Activated CD4-positive, alpha-beta T cell treated with anti-CD3 and anti-CD28 coated beads, Interleukin-2, Interleukin-4, amounts not matched to agents 100 ng/mL and 50 ng/mL, durations not matched to agents 16 hours and 8 hours (primary cell): ENCODE measurements at regions not wholly inside any gene's neighbourhood (a gene's known extent, or its start where the extent isn't known, plus 50 kb on each side); places are given as distances from the start of the nearest gene placed in this dataset.
"Not testable (repeated sequence)": the region's sequence is repeated elsewhere in the genome, so short reads cannot be mapped to it uniquely, and the experiment has no call there.

Experiments
- DNase-seq: peaks from one replicate; pipeline ENCODE4 v3.0.0-alpha.2; 2020; ENCODE audit warnings: low spot score

DNA sequence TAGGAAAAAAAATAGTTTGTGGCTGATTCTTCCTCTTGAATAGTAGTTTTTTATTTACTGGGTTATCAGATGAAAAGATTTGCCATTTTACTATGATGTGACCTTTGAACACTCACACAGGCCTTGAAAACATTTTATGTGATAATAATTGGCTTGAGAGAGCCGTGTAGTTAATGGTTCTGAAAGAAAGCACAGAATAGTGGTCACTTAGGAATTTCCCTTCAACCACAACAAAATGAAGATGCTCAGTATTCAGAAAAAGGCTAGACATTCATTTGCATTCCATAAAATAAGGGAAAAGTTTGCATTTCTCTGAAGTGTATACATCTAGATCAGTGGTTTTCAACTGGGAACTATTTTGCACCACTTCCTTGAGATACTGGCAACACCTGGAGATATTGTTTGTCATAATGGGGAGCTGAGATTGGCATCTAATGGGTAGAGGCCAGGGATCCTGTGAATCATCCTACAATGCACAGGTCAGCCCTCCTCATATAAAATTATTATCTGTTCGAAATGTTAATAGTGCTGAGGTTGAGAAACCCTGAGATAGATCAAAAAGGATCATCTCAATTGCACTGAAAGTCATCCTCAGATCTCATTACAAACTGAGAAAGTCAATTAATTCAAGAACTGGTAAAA lies 446.4 kb upstream of the CCNG1 start:
- no peak for DNase-seq

DNA sequence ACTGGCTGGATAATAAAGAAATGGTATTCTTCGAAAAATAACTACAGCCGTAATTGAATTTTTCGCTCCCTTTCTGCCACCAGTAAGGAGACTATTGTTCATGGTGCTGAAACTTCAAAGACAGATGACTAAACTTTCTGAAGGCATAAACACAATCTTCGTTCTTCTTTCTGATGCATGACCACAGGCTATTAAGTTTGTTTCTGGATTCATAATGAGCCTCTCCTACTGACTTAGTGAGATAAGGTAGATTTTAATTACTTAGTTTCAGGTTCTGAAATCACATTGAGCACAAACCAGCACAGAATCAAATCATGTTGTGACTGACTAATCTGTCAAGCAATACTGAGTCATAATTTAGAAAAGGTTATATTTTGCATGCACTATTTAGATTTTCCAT lies 441.8 kb upstream of the CCNG1 start:
- DNase-seq, result no peak

DNA sequence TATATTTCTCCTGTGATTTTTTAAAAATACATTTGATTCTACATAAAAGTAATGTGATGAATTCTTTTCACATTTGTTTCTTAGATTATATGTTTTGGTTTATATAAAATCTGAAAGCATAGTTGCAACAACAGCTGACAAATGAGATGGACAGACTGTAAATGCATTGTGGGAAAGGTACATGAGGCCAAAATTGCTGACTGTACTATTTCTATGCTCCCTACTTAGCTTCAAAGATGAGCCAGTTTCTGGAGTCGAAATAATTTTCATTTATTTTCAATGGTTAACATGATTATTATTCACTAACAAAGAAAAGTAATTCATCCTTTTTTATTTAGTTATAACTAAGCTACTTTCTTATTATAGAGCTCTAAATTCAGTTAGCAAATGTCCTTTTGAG lies 441.3 kb upstream of the CCNG1 start:
- DNase-seq, result no peak

DNA sequence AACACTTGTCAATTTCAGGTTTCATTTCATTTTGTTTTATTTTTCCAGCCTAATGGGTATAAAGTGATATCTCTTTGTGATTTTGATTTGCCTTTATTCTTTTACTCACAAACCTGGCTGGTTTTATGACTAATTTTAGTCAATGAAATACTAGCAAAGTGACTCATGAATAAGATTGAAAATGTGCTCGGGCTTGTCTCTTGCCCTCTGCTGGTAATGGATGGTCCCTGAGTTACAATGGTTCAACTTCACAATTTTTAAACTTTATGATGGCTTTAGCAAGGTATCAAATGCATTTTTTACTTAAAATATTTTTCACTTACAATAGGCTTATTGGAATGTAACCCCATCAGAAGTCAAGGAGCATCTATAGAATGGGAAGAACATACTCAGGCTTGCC lies 431.4 kb upstream of the CCNG1 start:
- DNase-seq, result no peak

DNA sequence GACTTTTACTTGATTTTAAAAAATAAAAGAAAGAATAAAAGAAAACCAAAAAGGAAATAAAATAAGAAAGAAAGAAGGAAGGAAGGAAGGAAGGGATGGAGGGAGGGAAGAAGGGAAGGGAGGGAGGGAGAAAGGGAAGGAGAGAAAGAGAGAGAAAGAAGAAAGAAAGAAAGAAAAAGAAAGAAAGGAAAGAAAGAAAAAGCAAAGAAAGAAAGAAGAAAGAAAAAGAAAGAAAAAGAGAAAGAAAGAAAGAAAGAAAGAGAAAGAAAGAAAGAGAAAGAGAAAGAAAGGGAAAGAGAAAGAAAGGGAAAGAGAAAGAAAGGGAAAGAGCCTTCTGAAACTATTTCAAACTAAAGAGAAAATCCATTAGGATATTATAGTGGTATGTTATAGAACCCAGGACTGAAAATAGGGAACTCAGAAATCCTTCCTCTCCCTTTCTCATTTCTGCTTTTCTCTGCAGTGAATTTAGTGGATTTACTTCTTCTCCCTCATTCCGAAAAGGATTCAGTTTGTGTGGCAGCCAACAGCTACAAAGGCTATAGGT lies 414.7 kb upstream of the CCNG1 start:
- no peak for DNase-seq

DNA sequence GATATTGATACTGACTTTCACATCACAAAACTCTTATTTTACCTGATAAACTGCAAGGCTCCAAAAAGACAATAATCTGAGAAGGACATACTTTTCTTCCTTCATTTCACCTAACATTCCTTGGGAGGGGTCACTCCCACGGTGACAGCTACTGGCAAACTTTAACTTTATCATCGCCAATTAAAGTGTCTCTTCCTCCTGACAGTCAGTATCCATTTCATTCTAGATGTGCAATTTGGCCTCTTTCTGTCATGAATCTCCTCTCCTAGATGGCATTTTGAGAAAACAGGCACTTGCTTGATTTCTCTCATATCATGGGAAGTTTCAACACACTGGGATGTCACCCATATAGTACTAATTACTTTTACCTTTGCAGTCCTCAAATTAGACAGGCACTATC lies 413.5 kb upstream of the CCNG1 start:
- no peak for DNase-seq

DNA sequence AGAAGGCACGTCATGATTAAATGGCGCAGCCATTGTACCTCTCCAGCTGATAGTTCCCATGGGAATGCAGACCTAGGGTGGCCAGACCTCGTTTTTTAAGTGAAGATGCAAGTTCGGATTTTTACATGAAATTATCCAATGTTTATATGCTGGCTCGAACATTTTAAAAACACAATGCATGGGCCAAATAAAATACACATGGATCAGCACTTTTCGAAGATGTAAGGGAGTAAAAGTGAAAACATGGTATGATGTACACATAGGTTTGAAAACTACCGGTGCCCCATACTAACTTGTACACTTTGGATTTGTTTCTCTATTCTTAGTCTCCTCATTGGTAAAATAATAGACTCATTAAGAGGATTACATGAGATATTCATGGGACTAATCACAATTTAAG lies 412.5 kb upstream of the CCNG1 start:
- DNase-seq, result no peak

DNA sequence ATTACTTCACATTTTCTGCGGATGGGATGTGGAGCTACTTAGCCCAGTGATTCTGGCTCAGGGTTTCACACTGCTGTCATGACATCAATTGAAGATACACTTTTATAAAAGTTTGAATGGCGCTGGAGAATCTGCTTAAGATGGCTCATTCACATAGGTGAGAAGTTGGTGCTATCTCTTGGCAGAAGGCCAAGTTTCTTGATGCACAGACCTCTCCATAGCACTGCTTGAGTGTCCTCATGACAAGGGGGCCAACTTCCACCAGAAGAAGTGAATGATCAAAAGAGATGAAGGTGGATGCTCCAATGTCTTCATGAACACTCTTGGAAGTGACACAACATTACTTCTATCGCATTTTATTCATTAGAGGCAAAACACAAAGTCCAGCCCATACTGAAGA lies 403.7 kb upstream of the CCNG1 start:
- no peak for DNase-seq

DNA sequence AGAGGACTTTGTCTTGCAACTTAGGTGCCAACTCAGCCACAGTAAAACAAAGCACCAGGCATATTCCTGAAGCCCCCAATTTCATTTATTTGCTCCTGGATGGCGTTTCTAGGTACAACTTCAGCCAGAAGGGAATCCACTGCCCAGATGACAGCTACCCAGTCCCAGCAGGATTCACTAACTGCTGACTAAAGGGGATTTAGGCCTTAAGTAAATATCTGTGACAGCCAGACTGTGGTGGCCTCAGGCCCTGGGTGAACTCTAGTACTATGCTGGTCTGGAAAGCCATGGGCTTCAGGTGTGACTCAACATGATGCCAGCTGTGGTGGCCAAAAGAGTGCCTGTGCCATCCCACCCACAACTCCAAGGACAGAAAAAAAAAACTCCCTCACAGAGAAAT lies 396.1 kb upstream of the CCNG1 start:
- DNase-seq, result no peak

DNA sequence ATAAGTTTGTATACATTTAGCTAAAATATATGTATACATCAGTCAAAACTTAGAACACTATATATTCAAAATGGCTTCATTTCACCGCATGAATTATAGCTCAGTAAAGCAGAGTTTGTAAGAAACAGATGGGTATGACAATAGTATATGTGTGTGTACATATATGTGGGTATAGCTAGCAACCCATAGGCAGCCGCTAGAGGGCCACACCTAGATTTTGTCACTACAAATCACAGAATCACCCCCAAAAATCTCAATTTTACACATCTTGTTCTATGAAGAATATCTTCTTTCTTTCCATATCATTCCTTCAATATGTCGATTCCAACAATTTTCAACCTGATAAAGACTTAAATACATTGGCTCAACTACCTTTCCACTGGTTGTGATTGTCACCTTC lies 357.8 kb upstream of the CCNG1 start:
- no peak for DNase-seq

DNA sequence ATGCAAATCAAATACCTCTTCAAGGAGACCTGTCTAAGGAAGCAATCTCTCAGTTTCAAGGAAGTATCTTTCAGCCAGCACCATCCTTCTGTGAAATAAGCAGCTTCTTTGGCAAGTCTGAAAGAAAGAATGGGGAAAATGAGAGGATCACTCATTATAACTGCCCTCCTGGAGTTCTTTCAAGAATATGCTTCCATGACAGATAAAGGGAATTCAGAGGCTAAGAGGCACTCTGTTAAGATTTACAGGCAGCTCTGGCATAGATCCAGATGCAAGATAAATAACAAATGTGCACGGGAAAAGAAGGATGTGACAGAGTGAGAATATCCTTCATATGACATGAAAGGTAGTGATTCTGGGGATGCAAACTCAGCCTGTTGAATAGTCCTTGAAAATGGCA lies 348.2 kb upstream of the CCNG1 start:
- DNase-seq, result no peak

DNA sequence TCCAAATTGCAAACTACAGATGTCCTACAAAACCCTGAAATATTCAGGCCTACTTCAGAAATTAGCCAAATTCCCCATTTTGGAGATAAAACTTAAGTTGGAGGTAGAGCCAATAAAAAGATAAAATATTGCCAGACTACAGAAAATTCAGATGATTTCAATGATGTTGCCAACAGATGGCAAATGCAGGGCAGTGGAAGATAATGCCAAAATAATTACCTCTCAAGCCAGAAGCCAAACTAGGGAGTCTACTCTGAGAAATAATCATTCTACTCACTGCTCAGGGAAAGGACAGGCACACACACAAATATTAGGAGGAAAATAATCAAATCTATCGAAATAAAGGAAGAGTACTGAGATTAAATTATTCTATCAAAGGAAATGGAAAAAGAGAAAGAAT lies 347.5 kb upstream of the CCNG1 start:
- no peak for DNase-seq

DNA sequence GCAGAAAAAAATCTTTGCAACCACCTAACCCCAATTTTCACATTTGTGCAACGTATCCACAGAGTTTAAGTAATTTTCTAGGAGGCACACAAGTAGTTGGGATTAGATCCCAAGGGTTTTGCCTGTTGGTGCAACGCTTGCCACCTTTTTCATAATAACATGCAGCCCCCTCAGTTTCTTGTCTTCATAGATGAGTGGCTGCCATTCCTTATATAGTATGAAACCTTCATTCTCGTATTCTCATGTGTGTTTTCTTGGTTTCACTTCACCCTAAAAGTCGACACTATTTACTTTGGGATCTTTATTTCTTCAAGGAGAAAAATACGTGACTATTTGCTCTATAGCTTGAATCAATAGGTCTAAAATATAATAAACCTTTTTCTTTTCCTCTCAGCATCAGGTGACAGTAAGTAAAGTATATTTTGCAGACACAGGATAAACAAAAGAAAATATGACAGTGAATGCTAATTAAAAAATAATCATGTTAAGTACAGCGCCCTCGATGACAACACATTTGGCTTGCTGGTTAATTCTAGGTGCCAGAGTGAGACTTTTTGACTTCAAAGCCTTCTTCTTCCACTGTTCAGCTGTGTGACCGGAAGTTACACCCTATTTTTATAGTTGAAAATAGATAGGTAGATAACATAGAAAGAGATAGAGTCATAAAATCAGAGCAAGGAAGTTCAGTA lies 342.8 kb upstream of the CCNG1 start:
- no peak for DNase-seq

DNA sequence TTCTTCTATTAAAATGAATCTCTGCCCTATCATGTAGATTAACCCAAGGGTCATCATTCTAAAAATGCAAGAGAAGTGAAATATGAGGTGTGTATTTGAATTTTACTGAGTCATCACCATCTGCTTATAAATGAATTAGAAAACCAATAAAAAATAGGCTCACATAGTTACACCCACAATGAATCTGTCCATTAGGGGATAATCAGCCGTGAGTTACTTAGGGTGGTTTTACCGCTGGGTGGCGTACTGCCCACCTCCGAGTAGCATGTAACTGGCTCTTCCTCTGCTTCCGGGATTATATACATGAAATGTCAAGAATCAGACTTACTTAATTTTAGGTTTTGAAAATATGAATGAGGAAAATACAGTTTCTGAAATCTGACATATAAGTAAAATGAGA lies 332.9 kb upstream of the CCNG1 start:
- DNase-seq, result no peak

DNA sequence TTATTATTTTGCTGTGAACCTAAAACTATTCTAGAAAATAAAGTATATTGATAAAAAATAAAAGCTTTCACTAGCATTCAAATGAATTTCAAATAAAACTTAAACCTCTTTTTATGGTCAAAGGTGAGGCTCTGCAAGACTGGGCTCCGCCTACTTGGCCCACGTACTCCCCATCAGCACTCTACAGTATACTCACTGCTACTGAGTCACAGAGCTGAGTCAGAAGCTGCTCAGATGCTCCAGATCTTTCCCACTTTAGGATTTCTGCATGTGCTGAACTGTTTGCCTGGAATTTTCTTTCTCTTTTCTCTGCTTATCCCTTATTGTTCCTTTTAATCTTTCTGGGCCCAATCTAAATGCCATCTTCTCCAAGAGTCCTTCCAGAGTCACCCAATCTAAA lies 331.9 kb upstream of the CCNG1 start:
- no peak for DNase-seq

DNA sequence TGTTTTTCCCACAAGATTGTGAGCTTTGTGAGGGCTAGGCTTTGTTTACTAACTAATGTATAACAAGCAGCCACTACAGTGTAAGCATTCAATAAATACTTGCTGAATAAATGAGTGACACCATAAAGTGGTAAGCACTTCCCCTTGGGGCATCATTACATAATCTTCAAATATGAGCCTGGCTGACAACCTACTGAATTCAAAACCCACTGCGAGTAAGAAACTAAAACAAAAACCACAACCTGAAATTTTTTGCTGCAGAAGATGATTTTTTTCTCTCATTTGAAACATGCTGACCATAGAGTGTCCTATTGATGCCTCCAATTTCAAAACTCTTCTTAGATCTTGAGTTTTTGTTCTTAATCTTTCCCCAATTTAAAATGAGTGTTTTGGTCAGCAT lies 331.3 kb upstream of the CCNG1 start:
- DNase-seq, result no peak

DNA sequence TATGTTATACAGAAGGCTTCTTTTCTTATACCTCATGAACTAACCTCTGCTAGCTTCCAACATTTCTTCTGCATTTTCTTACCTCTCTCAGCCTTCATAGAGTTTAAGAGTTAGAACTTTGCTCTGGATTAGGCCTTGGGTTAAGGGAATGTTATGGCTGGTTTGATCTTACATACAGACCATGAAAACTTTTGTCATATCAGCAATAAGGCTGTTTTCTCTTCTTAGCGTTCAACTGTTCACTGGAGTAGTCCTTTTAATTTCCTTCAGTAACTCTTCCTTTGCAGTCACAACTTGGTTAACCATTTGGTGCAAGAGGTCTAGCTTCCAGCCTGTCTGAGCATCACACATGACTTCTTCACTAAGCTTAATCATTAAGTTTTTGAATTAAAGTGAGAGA lies 329.0 kb upstream of the CCNG1 start:
- no peak for DNase-seq

DNA sequence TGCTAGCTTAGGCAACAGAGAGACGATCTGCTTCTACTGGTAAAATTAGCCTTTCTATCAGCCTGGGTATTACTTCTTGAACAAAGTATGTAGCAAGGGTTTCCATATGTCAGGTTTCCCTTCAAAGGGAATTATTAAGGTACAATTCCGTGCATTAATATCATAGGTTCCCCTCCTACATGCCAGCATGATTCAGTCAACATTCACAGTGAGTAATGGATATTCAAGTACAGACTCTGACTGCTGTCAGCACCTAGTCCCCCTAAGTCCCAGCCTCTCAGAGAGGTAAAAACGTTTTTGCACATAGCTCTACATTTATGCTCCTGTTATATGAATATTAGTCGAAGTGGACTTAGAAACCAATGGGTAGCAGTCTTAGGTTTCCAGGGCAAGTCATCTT lies 322.4 kb upstream of the CCNG1 start:
- DNase-seq, result no peak

DNA sequence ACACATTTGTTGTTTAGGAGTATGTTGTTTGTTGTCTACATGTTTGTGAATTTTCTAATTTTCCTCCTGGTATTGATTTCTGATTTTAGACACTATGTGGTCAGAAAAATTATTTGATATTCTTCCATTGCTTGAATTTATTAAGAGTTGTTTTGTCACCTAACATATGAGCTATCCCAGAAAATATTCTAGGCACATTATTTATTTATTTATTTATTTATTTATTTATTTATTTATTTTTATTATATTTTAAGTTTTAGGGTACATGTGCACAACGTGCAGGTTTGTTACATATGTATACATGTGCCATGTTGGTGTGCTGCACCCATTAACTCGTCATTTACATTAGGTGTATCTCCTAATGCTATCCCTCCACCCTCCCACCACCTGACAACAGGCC lies 320.8 kb upstream of the CCNG1 start:
- DNase-seq, result not testable (repeated sequence)

DNA sequence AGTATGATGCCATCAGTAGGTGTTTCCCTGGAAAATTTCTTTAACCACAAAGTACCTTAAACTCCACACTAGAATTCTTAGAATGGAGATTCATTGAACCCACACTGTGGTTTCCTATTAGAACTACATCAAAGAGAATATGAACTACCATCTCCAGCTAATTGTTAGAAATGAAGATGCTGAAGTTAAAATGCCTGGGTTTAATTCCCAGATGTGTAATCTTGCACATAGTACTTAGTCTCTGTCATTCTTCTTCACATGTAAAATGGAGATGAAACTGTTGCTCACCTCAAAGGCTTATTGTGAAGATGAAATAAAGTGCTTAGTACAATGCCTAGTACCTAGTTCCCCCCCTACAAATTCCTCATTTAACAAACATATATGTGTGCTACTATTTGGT lies 303.3 kb upstream of the CCNG1 start:
- no peak for DNase-seq

DNA sequence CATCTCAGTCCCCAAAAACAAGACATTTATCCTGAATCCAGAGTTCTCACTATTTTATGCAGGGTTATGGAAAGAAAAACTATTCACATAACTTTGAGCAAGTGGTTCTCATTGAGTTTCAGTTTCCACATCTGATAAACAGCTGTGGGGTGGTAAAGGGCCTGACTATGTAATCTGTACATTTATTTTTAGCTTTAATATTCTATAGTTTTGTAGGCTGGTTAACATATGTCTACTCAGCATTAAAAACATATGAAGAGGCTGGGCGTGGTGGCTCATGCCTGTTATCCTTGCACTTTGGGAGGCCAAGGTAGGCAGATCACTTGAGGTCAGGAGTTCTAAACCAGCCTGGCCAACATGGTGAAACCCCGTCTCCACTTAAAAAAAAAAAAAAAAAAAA lies 301.5 kb upstream of the CCNG1 start:
- DNase-seq, result no peak

DNA sequence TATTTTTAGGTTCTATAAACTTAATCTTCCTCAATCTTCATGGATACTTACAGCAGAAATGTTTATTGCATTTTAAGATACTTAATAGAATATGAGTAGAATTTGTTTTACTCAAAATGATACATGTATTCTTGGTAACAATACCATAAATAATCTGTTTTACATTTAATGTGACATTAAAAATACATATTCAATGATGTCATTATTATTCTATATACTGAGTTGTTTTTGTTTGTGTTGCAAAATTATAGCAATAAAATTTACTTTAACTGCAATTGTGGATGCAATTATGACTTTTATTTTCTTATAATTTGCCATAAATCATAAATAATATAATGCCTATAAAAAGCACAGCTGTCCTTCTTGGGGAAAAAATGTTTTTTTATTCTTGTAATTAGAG lies 275.9 kb upstream of the CCNG1 start:
- no peak for DNase-seq

DNA sequence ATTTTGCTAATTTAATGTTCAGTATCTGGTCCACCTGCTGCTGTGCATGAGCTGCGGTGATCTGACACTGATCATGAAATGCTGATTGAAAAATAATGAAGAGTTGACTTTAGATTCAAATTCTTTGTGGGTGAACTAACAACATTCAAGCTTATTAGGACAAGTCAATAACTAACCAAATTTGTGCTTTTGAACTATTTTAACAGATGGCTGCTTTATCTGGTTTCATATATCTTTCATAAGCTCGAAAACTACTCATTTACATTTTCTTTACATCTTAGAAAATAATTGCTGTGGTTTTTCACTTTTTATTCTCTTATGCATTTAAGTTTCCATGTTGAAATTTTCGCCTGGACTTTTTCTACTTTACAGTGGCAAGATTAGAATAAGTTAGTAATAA lies 274.8 kb upstream of the CCNG1 start:
- no peak for DNase-seq

DNA sequence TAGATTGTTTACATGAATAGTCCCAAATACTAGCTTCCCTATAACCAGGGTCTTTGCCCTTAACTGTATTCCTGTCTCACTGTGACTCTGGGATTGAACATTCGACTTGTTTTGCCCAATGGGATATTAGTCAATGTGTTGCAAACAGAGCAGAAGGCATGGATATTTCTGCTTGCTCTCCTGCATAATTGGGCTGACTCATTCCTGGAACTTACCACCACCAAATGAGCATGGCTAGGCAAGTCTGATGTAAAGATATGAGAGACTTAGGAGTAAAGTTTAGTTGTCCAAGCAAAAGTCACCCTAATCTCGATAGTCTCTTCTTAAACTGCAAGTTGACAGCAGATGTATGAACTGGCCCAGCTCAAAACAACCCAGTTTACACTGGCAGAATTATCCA lies 273.5 kb upstream of the CCNG1 start:
- DNase-seq, result no peak
